OCI-LY3 (cell line): ENCODE measurements at regions not wholly inside any gene's neighbourhood (a gene's known extent, or its start where the extent isn't known, plus 50 kb on each side); places are given as distances from the start of the nearest gene placed in this dataset.

Experiments
- H2AFZ ChIP-seq: fragments of 200-600, 300-600 bp; shearing (Covaris generic); 2 replicates; pipeline ENCODE4 v1.6.0; 2014; ENCODE audit warnings: antibody characterized with exemption, low read depth, low read length
- H3K27ac ChIP-seq: fragments of 200-600, 300-600 bp; sonication (generic); 2 replicates; pipeline ENCODE4 v1.5.1; 2014; ENCODE audit warnings: mild to moderate bottlenecking, low read length, moderate library complexity, mixed read lengths
- H3K27me3 ChIP-seq: fragments of 200-600, 300-600 bp; sonication (generic); 2 replicates; pipeline ENCODE4 v1.6.1; 2014; ENCODE audit warnings: low read depth, low read length, mixed read lengths
- H3K36me3 ChIP-seq: fragments of 200-600, 300-600 bp; sonication (generic); replicated peaks from 2 replicates; pipeline ENCODE3; 2014; ENCODE audit warnings: low read depth, low read length, mixed read lengths
- H3K4me1 ChIP-seq: fragments of 300-600, 200-600 bp; sonication (generic); 2 replicates; pipeline ENCODE4 v1.6.1; 2014; ENCODE audit warnings: low read length, mixed read lengths
- H3K4me2 ChIP-seq: fragments of 200-600, 300-600 bp; sonication (generic); 2 replicates; pipeline ENCODE4 v1.6.1; 2014; ENCODE audit warnings: low read length, mixed read lengths
- H3K4me3 ChIP-seq: fragments of 300-600, 200-600 bp; sonication (generic); 2 replicates; pipeline ENCODE4 v1.5.1; 2014; ENCODE audit warnings: antibody characterized with exemption, mild to moderate bottlenecking, low read length, moderate library complexity
- H3K79me2 ChIP-seq: fragments of 300-600, 200-600 bp; shearing (Covaris generic); 2 replicates; pipeline ENCODE4 v1.6.1; 2014; ENCODE audit warnings: mild to moderate bottlenecking, low read length, mixed read lengths
- H3K9ac ChIP-seq: fragments of 300-600, 200-600 bp; shearing (Covaris generic); 2 replicates; pipeline ENCODE4 v1.6.0; 2014; ENCODE audit warnings: mild to moderate bottlenecking, low read length, moderate library complexity
- H3K9me3 ChIP-seq: fragments of 200-600, 300-600 bp; shearing (Covaris generic); 2 replicates; pipeline ENCODE4 v1.6.1; 2014; ENCODE audit warnings: low read length, mixed read lengths; ENCODE audit not compliant: insufficient read depth
- H4K20me1 ChIP-seq: fragments of 200-600, 300-600 bp; sonication (generic); 2 replicates; pipeline ENCODE4 v1.6.1; 2016; ENCODE audit warnings: low read length, mixed read lengths; ENCODE audit not compliant: insufficient read depth
- CTCF ChIP-seq: fragments of 200-600, 300-600 bp; sonication (generic); IDR thresholded peaks from 2 replicates; pipeline ENCODE4 v1.5.1; 2014; ENCODE audit warnings: antibody characterized with exemption, low read length, low read depth
- EZH2phosphoT487 ChIP-seq: fragments of 200-600 bp; shearing (Covaris generic); IDR thresholded peaks from 2 replicates; pipeline ENCODE4 v1.6.1; 2018; ENCODE audit warnings: antibody characterized with exemption, mixed run types, low read depth

DNA sequence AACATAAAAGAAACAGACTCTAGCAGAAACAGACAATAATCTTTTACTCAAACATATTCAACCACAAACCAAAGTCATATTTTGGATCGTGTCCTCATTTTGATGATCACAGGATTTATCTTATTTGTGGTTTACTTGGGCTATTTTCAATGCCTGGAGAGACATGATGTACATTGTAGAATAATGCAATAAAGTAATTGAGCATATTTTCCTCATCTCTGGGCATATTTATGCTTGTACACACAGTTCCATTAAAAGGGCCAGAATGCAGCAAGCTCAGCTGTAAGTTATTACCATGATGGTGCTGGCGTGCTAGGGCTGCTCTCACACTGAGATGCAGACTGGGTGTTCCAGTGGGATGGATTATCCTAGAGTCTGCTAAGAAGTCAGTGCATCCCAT is 456.7 kb downstream of the TLE4 start:
- Histone ChIP-seq H3K79me2 (no peaks in the 10 kb centered on the region), H3K36me3 (no peaks in the 10 kb centered on the region), H3K4me2 (no peak overlapping the region), H3K9me3 (no peaks in the 10 kb centered on the region), H3K27ac (no peak overlapping the region), H4K20me1 (no peaks in the 10 kb centered on the region), H3K4me3 (no peak overlapping the region), H3K4me1 (peaks cover 6% of the 10 kb centered on the region), H3K27me3 (no peaks in the 10 kb centered on the region), H3K9ac (no peak overlapping the region), H2AFZ (no peak overlapping the region)
- TF ChIP-seq CTCF (no peak), EZH2phosphoT487 (no peak)

GRCh38 chr9:80025796-80026520 is 454.2 kb downstream of the TLE4 start:
- no peaks in the 10 kb centered on the region for H3K36me3 ChIP-seq
- H2AFZ ChIP-seq, result no peak overlapping the region
- no peak overlapping the region for H3K4me3 ChIP-seq
- peaks cover 10% of the 10 kb centered on the region for H3K4me1 ChIP-seq
- H4K20me1 ChIP-seq, result no peaks in the 10 kb centered on the region
- no peak overlapping the region for H3K4me2 ChIP-seq
- H3K79me2 ChIP-seq, result no peaks in the 10 kb centered on the region
- TF ChIP-seq EZH2phosphoT487 (no peak), CTCF (no peak)
- H3K9ac ChIP-seq, result no peak overlapping the region
- no peaks in the 10 kb centered on the region for H3K27me3 ChIP-seq
- no peak overlapping the region for H3K27ac ChIP-seq
- no peaks in the 10 kb centered on the region for H3K9me3 ChIP-seq

GRCh38 chr9:80025131-80025530 is 453.4 kb downstream of the TLE4 start:
- H3K9me3 ChIP-seq, result no peaks in the 10 kb centered on the region
- no peaks in the 10 kb centered on the region for H4K20me1 ChIP-seq
- no peak overlapping the region for H3K4me2 ChIP-seq
- no peaks in the 10 kb centered on the region for H3K36me3 ChIP-seq
- H3K9ac ChIP-seq, result no peak overlapping the region
- no peak overlapping the region for H3K4me3 ChIP-seq
- no peak for TF ChIP-seq EZH2phosphoT487
- H3K27me3 ChIP-seq, result no peaks in the 10 kb centered on the region
- no peak overlapping the region for H2AFZ ChIP-seq
- peaks cover 18% of the 10 kb centered on the region for H3K4me1 ChIP-seq
- no peak overlapping the region for H3K27ac ChIP-seq
- H3K79me2 ChIP-seq, result no peaks in the 10 kb centered on the region

- Histone ChIP-seq H3K27me3 (no peaks in the 10 kb centered on the region), H3K4me1 (peaks cover 20% of the 10 kb centered on the region), H3K9me3 (no peaks in the 10 kb centered on the region), H3K9ac (no peak overlapping the region), H4K20me1 (no peaks in the 10 kb centered on the region), H3K36me3 (no peaks in the 10 kb centered on the region), H3K79me2 (no peaks in the 10 kb centered on the region), H3K27ac (no peak overlapping the region), H2AFZ (no peak overlapping the region), H3K4me3 (peak overlapping the region; percentile 8; the same call in 1 of the 2 replicates), H3K4me2 (peak overlapping the region; percentile 45)
- TF ChIP-seq EZH2phosphoT487 (no peak), CTCF (no peak)
Measured at GRCh38 chr9:80020530-80020929, 448.8 kb downstream of the TLE4 start.
